Suprapubic skin (tissue), 4 donors: ENCODE measurements at regions not wholly inside any gene's neighbourhood (a gene's known extent, or its start where the extent isn't known, plus 50 kb on each side); places are given as distances from the start of the nearest gene placed in this dataset.

ENCODE experiments used
- DNase-seq, 2 donors: peaks; one replicate each; pipeline ENCODE4 v3.0.0-alpha.2; 2019; ENCODE audit warnings: low spot score in 2 of 2
- H3K27ac ChIP-seq: fragments of 200-600 bp; sonication (generic); one replicate; pipeline ENCODE4 v1.5.1; 2019
- H3K27me3 ChIP-seq: fragments of 200-600 bp; sonication (generic); one replicate; pipeline ENCODE4 v1.5.1; 2019
- H3K36me3 ChIP-seq: fragments of 200-600 bp; sonication (generic); one replicate; pipeline ENCODE4 v1.5.1; 2019
- H3K4me1 ChIP-seq: fragments of 200-600 bp; sonication (generic); one replicate; pipeline ENCODE4 v1.5.1; 2019
- H3K4me3 ChIP-seq: fragments of 200-600 bp; sonication (generic); one replicate; pipeline ENCODE4 v1.5.1; 2019; ENCODE audit warnings: mild to moderate bottlenecking
- H3K9me3 ChIP-seq: fragments of 200-600 bp; sonication (generic); one replicate; pipeline ENCODE4 v1.5.1; 2019
- EP300 ChIP-seq: sonication (generic); formaldehyde crosslinking; IDR thresholded peaks from one replicate; pipeline ENCODE4 v1.6.1; 2017; ENCODE audit warnings: antibody characterized with exemption
- POLR2A ChIP-seq, 2 donors: fragments of 450-650 bp; IDR thresholded peaks; one replicate each; pipeline ENCODE4 v1.6.1; 2017; ENCODE audit warnings: antibody characterized with exemption in 2 of 2, mild to moderate bottlenecking in 2 of 2, moderate library complexity in 2 of 2
- POLR2AphosphoS5 ChIP-seq, 3 donors: sonication (generic); formaldehyde crosslinking; IDR thresholded peaks; one replicate each; pipeline ENCODE4 v1.6.1; 2017; ENCODE audit warnings: antibody characterized with exemption in 3 of 3
- WGBS: methylation state at CpG from one replicate; pipeline ENCODE4 v1.1.5; 2018; 5-methylcytosine and 5-hydroxymethylcytosine counted together
- TF ChIP-seq, protein P1 (sequence below), 2 donors: fragments of 200-600 bp in 1 of 2; fragments of 450-650 bp in 1 of 2; sonication (generic) in 1 of 2; IDR thresholded peaks; one replicate each; pipeline ENCODE4 v1.5.1; 2016 to 2019; ENCODE audit warnings: antibody characterized with exemption in 2 of 2, mild to moderate bottlenecking in 1 of 2, moderate library complexity in 1 of 2

DNA sequence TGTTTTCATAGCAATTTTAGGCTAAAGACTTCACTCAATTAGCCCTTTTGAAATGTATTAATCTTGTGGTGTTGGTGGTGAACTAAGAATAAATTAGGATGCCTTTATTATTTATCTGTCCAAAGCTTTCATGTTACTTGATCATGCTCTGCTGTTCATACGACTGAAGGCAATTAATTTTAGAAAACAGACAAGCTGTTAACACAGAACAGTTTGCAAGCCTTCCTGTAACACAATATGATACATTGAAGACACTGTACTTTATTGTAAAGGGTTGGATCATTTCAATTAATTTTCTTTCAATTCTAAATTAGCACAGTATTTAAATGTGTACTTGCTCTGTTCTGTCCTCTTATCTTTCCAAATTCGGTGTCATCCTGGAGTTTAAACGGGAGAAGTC lies 794.3 kb upstream of the MIR17HG start:
- Histone ChIP-seq H3K27ac (no peak overlapping the region), H3K9me3 (no peaks in the 10 kb centered on the region), H3K4me1 (no peaks in the 10 kb centered on the region), H3K4me3 (no peak overlapping the region), H3K27me3 (no peaks in the 10 kb centered on the region), H3K36me3 (no peaks in the 10 kb centered on the region)
- no peak for TF ChIP-seq POLR2A (IDR thresholded peaks at IDR 0.05)
- TF ChIP-seq, protein P1, sequence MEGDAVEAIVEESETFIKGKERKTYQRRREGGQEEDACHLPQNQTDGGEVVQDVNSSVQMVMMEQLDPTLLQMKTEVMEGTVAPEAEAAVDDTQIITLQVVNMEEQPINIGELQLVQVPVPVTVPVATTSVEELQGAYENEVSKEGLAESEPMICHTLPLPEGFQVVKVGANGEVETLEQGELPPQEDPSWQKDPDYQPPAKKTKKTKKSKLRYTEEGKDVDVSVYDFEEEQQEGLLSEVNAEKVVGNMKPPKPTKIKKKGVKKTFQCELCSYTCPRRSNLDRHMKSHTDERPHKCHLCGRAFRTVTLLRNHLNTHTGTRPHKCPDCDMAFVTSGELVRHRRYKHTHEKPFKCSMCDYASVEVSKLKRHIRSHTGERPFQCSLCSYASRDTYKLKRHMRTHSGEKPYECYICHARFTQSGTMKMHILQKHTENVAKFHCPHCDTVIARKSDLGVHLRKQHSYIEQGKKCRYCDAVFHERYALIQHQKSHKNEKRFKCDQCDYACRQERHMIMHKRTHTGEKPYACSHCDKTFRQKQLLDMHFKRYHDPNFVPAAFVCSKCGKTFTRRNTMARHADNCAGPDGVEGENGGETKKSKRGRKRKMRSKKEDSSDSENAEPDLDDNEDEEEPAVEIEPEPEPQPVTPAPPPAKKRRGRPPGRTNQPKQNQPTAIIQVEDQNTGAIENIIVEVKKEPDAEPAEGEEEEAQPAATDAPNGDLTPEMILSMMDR (IDR thresholded peaks at IDR 0.05): no peak
- no peak for TF ChIP-seq POLR2AphosphoS5 (IDR thresholded peaks at IDR 0.05)
- TF ChIP-seq EP300: no peak
- 47% methylated on average over 3 of the region's 3 CpGs for WGBS
- DNase-seq: no peak

GRCh38 chr13:90557626-90558025 lies 789.9 kb upstream of the MIR17HG start:
- Histone ChIP-seq H3K9me3 (no peaks in the 10 kb centered on the region), H3K4me1 (no peaks in the 10 kb centered on the region), H3K27ac (no peak overlapping the region), H3K27me3 (no peaks in the 10 kb centered on the region), H3K4me3 (no peak overlapping the region), H3K36me3 (no peaks in the 10 kb centered on the region)
- DNase-seq: no peak
- no peak for TF ChIP-seq POLR2AphosphoS5 (IDR thresholded peaks at IDR 0.05)
- WGBS: 84% methylated on average over 2 of the region's 2 CpGs

GRCh38 chr13:90562443-90562842 lies 785.0 kb upstream of the MIR17HG start:
- 31% methylated on average over 1 of the region's 1 CpG for WGBS
- Histone ChIP-seq H3K4me3 (no peak overlapping the region), H3K27me3 (no peaks in the 10 kb centered on the region), H3K36me3 (no peaks in the 10 kb centered on the region), H3K4me1 (no peaks in the 10 kb centered on the region), H3K9me3 (no peaks in the 10 kb centered on the region), H3K27ac (no peak overlapping the region)
- TF ChIP-seq POLR2A (IDR thresholded peaks at IDR 0.05): no peak
- TF ChIP-seq EP300: no peak
- no peak for TF ChIP-seq POLR2AphosphoS5 (IDR thresholded peaks at IDR 0.05)
- TF ChIP-seq, protein P1 (IDR thresholded peaks at IDR 0.05): no peak
- DNase-seq: no peak

- H3K4me3 ChIP-seq: no peak overlapping the region
- DNase-seq: no peak
- WGBS: 89% methylated on average over 7 of the region's 7 CpGs
- no peak overlapping the region for H3K27ac ChIP-seq
- H3K36me3 ChIP-seq: no peaks in the 10 kb centered on the region
- no peaks in the 10 kb centered on the region for H3K27me3 ChIP-seq
- H3K4me1 ChIP-seq: no peaks in the 10 kb centered on the region
- no peak for TF ChIP-seq EP300
- TF ChIP-seq POLR2AphosphoS5 (IDR thresholded peaks at IDR 0.05): no peak
- TF ChIP-seq, protein P1 (IDR thresholded peaks at IDR 0.05): no peak
- no peak for TF ChIP-seq POLR2A (IDR thresholded peaks at IDR 0.05)
- no peaks in the 10 kb centered on the region for H3K9me3 ChIP-seq
These were observed 783.4 kb upstream of the MIR17HG start for GRCh38 chr13:90564096-90564495.

DNA sequence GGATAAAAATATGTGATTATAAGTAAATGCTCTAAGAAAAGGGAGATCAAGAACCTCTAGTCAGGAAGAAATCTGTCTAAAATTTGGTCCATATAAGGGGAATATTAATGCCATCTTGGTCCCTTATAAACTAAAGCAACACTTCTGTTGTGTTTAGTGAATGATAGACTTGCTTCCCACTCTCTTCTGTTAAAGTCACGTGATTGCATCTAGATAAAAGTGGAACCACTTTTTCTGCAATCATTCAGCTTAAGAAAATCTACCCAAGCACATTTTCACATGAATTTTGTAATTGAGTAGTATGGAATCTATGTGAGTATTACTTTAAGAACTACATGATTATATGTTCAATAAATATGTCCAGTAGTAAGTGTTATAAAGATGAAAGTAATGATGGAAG lies 782.9 kb upstream of the MIR17HG start:
- DNase-seq: no peak
- no peak for TF ChIP-seq POLR2A (IDR thresholded peaks at IDR 0.05)
- no peak for TF ChIP-seq EP300
- TF ChIP-seq, protein P1 (IDR thresholded peaks at IDR 0.05): no peak
- TF ChIP-seq POLR2AphosphoS5 (IDR thresholded peaks at IDR 0.05): no peak
- H3K27ac ChIP-seq: no peak overlapping the region
- WGBS: 77% methylated on average over 1 of the region's 1 CpG
- H3K4me1 ChIP-seq: no peaks in the 10 kb centered on the region
- H3K4me3 ChIP-seq: no peak overlapping the region
- H3K9me3 ChIP-seq: no peaks in the 10 kb centered on the region
- H3K36me3 ChIP-seq: no peaks in the 10 kb centered on the region
- H3K27me3 ChIP-seq: no peaks in the 10 kb centered on the region

- TF ChIP-seq EP300 (no peak), POLR2AphosphoS5 (IDR thresholded peaks at IDR 0.05) (no peak), POLR2A (IDR thresholded peaks at IDR 0.05) (no peak)
- TF ChIP-seq, protein P1 (IDR thresholded peaks at IDR 0.05): no peak
- Histone ChIP-seq H3K27me3 (no peaks in the 10 kb centered on the region), H3K4me3 (no peak overlapping the region), H3K27ac (no peak overlapping the region), H3K36me3 (no peaks in the 10 kb centered on the region), H3K4me1 (no peaks in the 10 kb centered on the region), H3K9me3 (no peaks in the 10 kb centered on the region)
- 88% methylated on average over 3 of the region's 3 CpGs for WGBS
- DNase-seq: no peak
These were observed 781.3 kb upstream of the MIR17HG start for GRCh38 chr13:90565985-90566713.
